Activated T-helper 17 cell treated with anti-CD3 and anti-CD28 coated beads, Interleukin-2, amount 50 U/mL, for 72 hours (primary cell): ENCODE measurements at regions not wholly inside any gene's neighbourhood (a gene's known extent, or its start where the extent isn't known, plus 50 kb on each side); places are given as distances from the start of the nearest gene placed in this dataset.

ENCODE experiments used
- ATAC-seq: fragments of 150-1000 bp; cut with Tn5 transposase; replicated peaks from 2 replicates; pipeline ENCODE4 v1.10.0; 2021; ENCODE audit warnings: mild to moderate bottlenecking, moderate library complexity
- H3K27ac Mint-ChIP-seq: one replicate; pipeline ENCODE4 v1.8.0; 2022; ENCODE audit warnings: mixed read lengths
- H3K27me3 Mint-ChIP-seq: one replicate; pipeline ENCODE4 v1.8.0; 2022; ENCODE audit warnings: mixed read lengths
- H3K36me3 Mint-ChIP-seq: one replicate; pipeline ENCODE4 v1.8.0; 2022; ENCODE audit warnings: low read depth, mild to moderate bottlenecking, mixed read lengths
- H3K4me1 Mint-ChIP-seq: one replicate; pipeline ENCODE4 v1.8.0; 2022; ENCODE audit warnings: mixed read lengths
- H3K4me3 Mint-ChIP-seq: one replicate; pipeline ENCODE4 v1.8.0; 2022; ENCODE audit warnings: mild to moderate bottlenecking, mixed read lengths
- H3K9me3 Mint-ChIP-seq: one replicate; pipeline ENCODE4 v1.8.0; 2022; ENCODE audit warnings: mixed read lengths

DNA sequence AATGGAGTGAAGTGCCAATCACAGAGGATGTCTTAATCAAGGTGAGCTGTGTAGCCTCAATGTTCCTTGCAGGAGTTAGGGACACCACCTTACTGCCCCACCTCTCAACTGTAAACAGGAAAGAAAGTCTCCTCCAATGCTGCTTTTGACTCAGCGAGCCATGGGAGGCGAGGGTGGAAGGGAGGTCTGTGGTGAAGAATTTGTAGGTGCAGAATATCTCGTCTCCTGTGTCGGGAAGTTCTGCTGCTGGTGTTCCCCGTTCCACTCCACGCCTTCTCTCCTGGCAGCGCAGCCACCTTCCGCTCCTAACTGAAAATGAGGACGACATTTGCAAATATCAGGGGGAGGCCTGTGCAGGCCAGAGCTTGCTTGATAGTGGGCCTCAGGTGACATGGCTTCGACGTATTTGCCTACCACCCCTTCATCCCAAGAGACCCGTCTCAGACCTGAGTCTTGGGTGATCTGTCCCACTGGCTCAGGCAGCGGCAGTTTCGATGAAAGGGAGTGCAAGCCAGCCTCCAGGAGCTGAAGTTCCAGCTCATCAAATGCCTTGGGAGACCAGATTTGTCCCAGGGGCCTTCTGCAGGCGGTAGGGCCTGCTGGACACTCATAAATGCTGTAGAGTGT lies 368.3 kb upstream of the C1orf174 start:
- H3K27me3 Mint-ChIP-seq: peaks cover 16% of the 10 kb centered on the region
- H3K4me1 Mint-ChIP-seq: no peaks in the 10 kb centered on the region
- H3K27ac Mint-ChIP-seq: no peak overlapping the region
- no peaks in the 10 kb centered on the region for H3K36me3 Mint-ChIP-seq
- ATAC-seq: no peak
- H3K4me3 Mint-ChIP-seq: no peak overlapping the region
- H3K9me3 Mint-ChIP-seq: no peaks in the 10 kb centered on the region

DNA sequence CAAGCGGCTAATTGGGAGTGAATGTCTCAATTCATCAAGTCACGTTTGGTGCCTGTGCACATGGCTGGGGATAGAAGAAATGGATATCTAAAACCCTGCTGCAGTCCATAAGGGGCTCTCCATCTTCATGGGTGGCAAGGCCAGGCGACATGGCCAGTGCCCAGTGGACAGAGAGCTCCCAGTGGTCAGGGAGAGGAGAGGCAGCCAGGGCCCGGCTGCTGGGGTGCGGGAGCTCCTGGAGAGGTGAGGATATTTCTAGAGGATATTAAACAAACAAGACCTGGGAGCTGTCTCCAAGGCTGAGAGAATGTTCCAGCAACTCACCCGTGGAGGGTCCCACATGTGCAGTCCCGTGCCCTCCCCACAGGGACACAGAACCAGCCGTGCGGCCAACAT lies 368.8 kb upstream of the C1orf174 start:
- H3K27ac Mint-ChIP-seq: no peak overlapping the region
- no peaks in the 10 kb centered on the region for H3K9me3 Mint-ChIP-seq
- peaks cover 11% of the 10 kb centered on the region for H3K27me3 Mint-ChIP-seq
- H3K36me3 Mint-ChIP-seq: no peaks in the 10 kb centered on the region
- ATAC-seq: no peak
- no peak overlapping the region for H3K4me3 Mint-ChIP-seq
- H3K4me1 Mint-ChIP-seq: no peaks in the 10 kb centered on the region

DNA sequence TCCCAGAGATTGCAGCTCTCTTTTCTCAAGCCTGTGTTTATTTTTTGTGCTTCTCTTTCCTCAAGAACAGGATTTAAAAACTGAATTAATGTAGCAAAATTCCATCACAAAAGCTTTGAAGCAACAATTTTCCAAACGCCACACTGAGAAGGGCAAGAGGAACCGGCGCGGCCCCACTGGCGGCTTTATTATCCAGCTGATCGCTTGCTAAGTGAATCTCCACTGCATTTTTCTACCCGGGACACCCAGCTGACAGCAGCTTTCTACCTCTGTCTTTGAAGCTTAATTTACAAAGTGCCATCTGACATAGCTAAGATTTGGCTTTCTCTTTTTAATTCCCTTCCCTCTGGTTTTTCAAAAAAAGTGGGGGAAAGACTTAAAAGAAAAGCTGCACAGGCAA lies 369.3 kb upstream of the C1orf174 start:
- no peak overlapping the region for H3K27ac Mint-ChIP-seq
- ATAC-seq: no peak
- no peaks in the 10 kb centered on the region for H3K4me1 Mint-ChIP-seq
- H3K27me3 Mint-ChIP-seq: peaks cover 7% of the 10 kb centered on the region
- no peaks in the 10 kb centered on the region for H3K9me3 Mint-ChIP-seq
- no peak overlapping the region for H3K4me3 Mint-ChIP-seq
- H3K36me3 Mint-ChIP-seq: no peaks in the 10 kb centered on the region

DNA sequence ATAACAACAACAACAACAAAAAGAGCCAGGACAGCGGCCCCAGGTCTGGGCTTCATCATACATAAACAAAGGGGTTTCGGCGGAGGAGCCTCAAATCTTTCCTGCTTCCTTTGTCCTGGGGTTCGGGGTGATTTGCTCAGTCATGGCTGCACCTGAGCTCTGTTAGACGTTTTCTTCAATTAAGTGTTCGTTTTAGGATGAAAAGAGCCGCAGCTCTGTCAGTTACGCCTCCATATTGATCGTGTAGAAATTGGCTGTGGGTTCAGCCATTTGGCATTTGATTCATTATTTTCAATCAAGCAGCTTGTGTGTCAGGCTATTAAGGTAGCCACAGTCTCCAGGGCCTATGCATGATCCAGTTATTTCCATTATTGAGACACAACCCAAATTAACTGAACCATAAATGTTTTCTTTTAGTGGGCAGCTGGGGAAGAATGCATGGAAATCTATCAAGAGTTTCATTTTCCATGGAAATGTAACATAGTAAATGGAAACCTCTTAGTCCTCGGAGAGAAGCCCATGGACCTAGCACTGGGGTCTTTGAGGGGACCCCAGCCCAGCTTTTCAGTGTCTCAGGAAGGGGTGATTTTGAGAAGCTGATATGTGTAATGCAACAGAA lies 370.0 kb upstream of the C1orf174 start:
- Mint-ChIP-seq H3K27me3 (peaks cover 6% of the 10 kb centered on the region), H3K36me3 (no peaks in the 10 kb centered on the region), H3K4me1 (no peaks in the 10 kb centered on the region), H3K4me3 (no peak overlapping the region), H3K9me3 (no peaks in the 10 kb centered on the region), H3K27ac (no peak overlapping the region)
- no peak for ATAC-seq

DNA sequence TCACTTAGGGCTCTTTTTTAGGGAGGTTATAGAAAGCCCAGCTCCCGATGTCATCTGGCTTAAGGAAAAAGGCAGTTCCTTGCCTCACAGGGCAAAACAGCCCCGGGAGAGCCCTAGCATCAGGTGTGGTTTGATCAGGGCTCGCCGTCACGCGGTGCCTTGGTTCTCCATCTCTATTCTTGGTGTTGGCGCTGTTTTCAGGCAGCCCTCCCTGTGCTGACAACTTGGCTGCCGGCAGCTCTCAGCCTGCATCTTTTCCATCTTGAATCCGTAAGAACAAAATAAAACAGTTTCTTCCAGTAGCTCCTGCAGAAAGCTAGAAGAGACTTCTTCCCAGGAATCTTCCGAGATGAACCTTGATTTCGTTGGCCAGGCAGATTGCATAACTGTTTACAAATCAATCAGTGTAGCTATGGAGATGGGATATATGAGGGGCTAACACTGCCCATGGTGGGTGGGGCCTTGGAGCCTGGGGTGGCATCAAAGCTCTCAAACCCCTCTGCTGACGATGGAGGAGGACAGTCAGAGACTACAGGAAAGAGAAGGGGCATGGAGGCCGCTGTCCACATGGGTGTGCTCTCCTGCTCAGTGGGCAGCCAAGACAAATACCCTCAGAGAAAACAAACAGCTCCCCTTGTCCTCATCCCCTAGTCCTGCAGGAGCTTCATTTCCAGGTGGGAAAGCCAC lies 370.7 kb upstream of the C1orf174 start:
- Mint-ChIP-seq H3K27me3 (peaks cover 8% of the 10 kb centered on the region), H3K36me3 (no peaks in the 10 kb centered on the region)
- no peak for ATAC-seq

DNA sequence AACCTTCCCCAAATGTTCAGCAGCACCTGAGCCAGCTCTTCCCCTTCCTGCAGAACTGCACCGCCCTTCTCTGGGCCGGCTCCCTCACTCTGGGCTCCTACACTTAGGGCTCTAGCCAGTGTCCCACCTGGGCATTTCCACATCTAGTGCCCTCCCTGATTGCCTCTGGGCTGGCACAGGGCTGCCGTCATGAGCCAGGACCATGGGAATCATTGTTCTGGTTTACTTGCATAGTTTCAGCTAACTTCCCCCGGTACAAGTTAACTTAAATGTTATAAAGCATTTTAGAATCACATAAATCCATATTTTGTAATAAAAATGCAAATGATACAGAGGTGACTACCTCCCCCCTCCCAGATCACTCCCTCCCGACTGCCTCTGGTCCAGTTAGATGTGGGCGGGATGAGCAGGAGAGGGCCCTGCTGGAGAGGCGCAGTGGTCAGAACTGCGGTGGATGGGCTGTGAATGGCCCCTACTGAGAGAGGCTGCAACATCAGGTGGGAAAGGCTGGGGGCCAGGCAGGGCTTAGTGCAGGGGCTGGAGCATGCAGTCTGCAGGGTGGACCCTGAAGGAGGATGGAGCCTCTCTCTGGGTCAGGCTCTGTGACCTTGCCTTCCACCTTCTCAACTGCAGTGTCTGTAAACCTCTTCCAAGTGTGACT lies 371.4 kb upstream of the C1orf174 start:
- no peak for ATAC-seq
- no peaks in the 10 kb centered on the region for H3K36me3 Mint-ChIP-seq
- no peak overlapping the region for H3K4me3 Mint-ChIP-seq
- no peak overlapping the region for H3K27ac Mint-ChIP-seq
- no peaks in the 10 kb centered on the region for H3K4me1 Mint-ChIP-seq
- H3K27me3 Mint-ChIP-seq: peaks cover 10% of the 10 kb centered on the region
- H3K9me3 Mint-ChIP-seq: no peaks in the 10 kb centered on the region

More for the DNA sequence above, 370.7 kb upstream of the C1orf174 start:
- Mint-ChIP-seq H3K4me1 (no peaks in the 10 kb centered on the region), H3K9me3 (no peaks in the 10 kb centered on the region), H3K4me3 (no peak overlapping the region), H3K27ac (no peak overlapping the region)

DNA sequence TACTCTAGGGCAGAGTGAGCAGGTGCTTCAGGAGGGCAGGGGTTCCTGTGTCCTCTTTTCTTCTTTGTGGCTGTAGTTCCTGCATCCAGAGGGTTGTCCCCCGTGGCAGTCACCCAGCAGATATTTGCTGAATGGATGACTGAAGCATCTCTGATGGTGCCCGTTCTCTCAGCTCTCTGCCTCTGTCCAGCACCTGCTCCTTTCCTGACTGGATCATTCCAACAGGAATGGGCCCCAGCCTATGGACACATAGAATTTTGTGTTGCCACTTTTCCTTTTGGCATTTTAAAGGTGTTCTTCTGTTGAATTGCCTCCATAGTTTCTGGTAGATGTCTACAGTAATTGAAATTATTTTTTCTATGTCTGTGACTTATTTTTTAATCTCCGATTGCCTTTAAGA lies 372.5 kb upstream of the C1orf174 start:
- H3K4me1 Mint-ChIP-seq: no peaks in the 10 kb centered on the region
- H3K27me3 Mint-ChIP-seq: peaks cover 18% of the 10 kb centered on the region
- peaks cover 9% of the 10 kb centered on the region for H3K9me3 Mint-ChIP-seq
- no peak for ATAC-seq
- H3K36me3 Mint-ChIP-seq: no peaks in the 10 kb centered on the region
- H3K27ac Mint-ChIP-seq: no peak overlapping the region
- H3K4me3 Mint-ChIP-seq: no peak overlapping the region

DNA sequence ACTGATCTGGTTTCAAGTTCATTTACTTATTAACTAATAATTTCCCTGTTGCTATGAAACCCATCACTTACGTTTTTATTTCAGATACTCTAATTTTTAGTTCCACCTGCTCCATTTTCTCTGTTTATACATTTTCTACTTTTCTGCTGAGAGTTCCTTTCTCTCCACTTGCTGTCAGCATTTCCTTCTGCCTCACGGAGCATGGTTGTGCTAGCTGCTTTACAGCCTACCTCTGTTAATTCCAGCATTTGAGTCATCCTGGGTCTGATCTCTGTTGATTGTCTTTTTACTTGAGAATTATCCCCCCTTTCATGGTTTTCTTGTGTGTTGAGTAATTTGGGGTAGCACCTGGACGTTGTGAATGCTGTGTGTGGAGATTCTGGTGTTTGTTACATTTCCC lies 373.2 kb upstream of the C1orf174 start:
- no peak overlapping the region for H3K4me3 Mint-ChIP-seq
- H3K36me3 Mint-ChIP-seq: no peaks in the 10 kb centered on the region
- H3K4me1 Mint-ChIP-seq: no peaks in the 10 kb centered on the region
- peaks cover 24% of the 10 kb centered on the region for H3K27me3 Mint-ChIP-seq
- ATAC-seq: no peak
- H3K9me3 Mint-ChIP-seq: peaks cover 9% of the 10 kb centered on the region
- no peak overlapping the region for H3K27ac Mint-ChIP-seq

DNA sequence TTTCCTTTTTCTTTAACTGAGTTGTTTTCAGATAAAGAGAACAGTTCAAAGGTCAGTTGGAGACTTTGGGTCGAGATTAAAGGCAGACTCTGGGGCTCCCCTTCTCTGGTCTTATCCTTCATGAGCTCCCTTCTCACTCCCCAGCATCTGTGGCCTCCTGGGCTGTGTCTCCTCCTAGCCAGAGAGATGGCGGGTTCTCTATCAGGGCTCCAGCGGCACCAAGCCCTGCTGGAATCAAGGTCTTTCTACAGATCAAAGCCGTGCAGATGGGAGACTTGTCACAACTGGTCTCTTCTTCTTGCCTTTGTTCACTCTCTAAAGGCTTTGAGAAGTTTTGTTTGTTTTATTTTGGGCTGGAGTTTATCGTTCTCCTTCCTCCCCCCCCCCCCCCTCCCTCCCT lies 373.7 kb upstream of the C1orf174 start:
- H3K36me3 Mint-ChIP-seq: no peaks in the 10 kb centered on the region
- H3K27me3 Mint-ChIP-seq: peaks cover 24% of the 10 kb centered on the region
- ATAC-seq: no peak
- peaks cover 9% of the 10 kb centered on the region for H3K9me3 Mint-ChIP-seq
- no peak overlapping the region for H3K27ac Mint-ChIP-seq
- H3K4me1 Mint-ChIP-seq: no peaks in the 10 kb centered on the region
- H3K4me3 Mint-ChIP-seq: no peak overlapping the region

DNA sequence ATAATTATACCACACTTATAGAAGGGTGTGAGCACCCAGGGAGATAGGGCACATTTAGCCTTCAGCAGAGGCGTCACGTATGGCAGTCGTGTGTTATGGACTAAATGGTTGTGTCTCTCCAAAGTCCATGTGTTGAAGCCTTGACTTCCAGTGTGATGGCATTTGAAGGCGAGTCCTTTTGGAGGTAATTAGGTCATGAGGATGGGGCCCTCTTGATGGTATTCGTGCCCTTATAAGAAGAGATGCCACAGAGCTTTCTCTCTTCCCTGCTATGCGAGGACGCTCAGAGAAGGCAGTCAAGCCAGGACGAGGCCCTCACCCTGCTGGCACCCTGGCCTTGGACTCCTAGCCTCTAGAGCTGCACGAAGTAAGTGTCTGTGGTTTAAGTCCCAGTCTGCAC lies 375.0 kb upstream of the C1orf174 start:
- no peak for ATAC-seq
- peaks cover 9% of the 10 kb centered on the region for H3K9me3 Mint-ChIP-seq
- no peak overlapping the region for H3K4me3 Mint-ChIP-seq
- H3K27me3 Mint-ChIP-seq: peaks cover 24% of the 10 kb centered on the region
- no peaks in the 10 kb centered on the region for H3K36me3 Mint-ChIP-seq
- no peaks in the 10 kb centered on the region for H3K4me1 Mint-ChIP-seq
- H3K27ac Mint-ChIP-seq: no peak overlapping the region

DNA sequence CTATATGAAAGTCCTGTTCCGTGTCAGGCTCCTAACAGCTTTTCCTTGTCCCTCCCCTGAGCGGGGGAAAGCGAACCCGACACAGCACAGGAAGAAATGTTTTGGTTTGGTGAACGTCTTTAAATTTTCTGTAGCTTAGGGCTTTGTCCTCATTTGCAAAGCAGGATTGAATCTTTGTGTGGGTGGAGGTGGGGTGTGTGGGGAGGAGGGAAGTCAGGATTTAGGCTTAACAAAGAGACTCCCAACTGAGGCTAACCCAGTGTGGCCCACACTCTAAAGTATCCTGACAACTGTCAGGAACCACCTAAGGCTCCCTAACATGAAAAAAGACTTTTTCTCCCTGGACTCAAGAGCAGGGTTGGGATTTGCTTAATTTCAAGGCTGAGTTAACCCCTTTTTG lies 376.2 kb upstream of the C1orf174 start:
- H3K27me3 Mint-ChIP-seq: peaks cover 24% of the 10 kb centered on the region
- no peaks in the 10 kb centered on the region for H3K4me1 Mint-ChIP-seq
- H3K9me3 Mint-ChIP-seq: peaks cover 9% of the 10 kb centered on the region
- no peak for ATAC-seq
- no peak overlapping the region for H3K27ac Mint-ChIP-seq
- no peaks in the 10 kb centered on the region for H3K36me3 Mint-ChIP-seq
- no peak overlapping the region for H3K4me3 Mint-ChIP-seq

DNA sequence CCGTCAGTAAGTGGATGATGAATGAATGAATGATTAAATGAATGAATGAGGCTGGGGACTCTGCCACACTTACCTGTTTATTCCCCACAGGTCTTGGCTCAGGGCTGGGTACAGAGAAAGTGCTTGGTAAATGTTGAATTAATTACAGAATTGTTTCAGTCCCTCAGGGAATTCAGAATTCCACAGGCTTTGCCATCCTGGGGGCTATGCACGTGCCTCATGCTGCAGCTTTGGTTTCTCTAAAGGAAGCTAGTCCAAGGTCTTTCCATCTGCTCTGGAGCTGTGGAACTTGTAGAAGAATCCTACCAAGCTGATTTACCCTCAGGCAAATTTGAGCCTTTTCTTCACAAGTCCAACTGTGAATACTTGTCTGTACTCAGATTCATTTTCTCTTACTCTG lies 376.8 kb upstream of the AJAP1 start:
- no peak overlapping the region for H3K4me3 Mint-ChIP-seq
- peaks cover 9% of the 10 kb centered on the region for H3K9me3 Mint-ChIP-seq
- no peak for ATAC-seq
- H3K27me3 Mint-ChIP-seq: peaks cover 24% of the 10 kb centered on the region
- H3K4me1 Mint-ChIP-seq: no peaks in the 10 kb centered on the region
- H3K36me3 Mint-ChIP-seq: no peaks in the 10 kb centered on the region
- no peak overlapping the region for H3K27ac Mint-ChIP-seq

DNA sequence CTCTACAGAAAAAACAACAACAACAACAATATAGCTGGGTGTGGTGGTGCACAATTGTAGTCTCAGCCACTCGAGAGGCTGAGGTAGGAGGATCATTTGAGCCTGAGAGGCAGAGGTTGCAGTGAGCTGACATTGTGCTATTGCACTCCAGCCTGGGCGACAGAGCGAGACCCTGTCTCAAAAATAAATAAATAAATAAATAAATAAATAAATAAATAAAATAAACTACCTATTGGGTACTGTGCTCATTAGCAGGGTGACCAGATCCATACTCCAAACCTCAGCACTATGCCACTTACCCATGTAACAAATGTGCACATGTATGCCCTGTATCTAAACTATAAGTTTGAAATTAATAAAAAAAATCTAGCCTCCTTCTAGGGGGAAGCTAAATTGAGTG lies 369.4 kb upstream of the AJAP1 start:
- no peak for ATAC-seq
- Mint-ChIP-seq H3K27me3 (peaks cover 12% of the 10 kb centered on the region), H3K9me3 (no peaks in the 10 kb centered on the region), H3K36me3 (no peaks in the 10 kb centered on the region), H3K4me1 (no peaks in the 10 kb centered on the region), H3K4me3 (no peak overlapping the region), H3K27ac (no peak overlapping the region)

DNA sequence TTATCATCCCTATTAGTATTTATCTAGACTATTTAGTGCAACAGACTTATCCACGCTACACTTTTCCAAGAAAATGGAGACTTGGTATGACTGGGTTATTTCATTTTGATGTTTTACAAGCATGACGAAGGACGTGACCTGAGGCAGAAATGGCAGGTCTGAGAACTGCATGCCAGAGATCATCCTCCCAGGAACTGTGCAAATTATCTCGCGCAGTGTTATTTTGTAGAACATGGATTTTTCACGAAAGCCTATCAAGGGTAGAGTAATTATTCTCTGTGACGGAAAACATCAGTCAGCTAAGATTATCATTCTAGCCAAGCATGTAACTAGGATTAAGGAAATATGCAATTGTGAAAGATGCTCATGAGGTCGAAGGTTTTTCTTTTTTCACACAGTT lies 361.5 kb upstream of the AJAP1 start:
- Mint-ChIP-seq H3K9me3 (peaks cover 8% of the 10 kb centered on the region), H3K4me1 (no peaks in the 10 kb centered on the region), H3K27me3 (peaks cover 30% of the 10 kb centered on the region), H3K4me3 (no peak overlapping the region), H3K27ac (no peak overlapping the region), H3K36me3 (no peaks in the 10 kb centered on the region)
- no peak for ATAC-seq
